Loucy (cell line): ENCODE measurements at regions not wholly inside any gene's neighbourhood (a gene's known extent, or its start where the extent isn't known, plus 50 kb on each side); places are given as distances from the start of the nearest gene placed in this dataset.

Experiments used
- H2AFZ ChIP-seq: fragments of 200-600 bp; sonication (generic); 2 replicates; pipeline ENCODE4 v1.6.0; 2016; ENCODE audit warnings: antibody characterized with exemption, mild to moderate bottlenecking, low read length, moderate library complexity
- H3F3A ChIP-seq: fragments of 200-600 bp; 2 replicates; pipeline ENCODE4 v1.6.0; 2016; ENCODE audit warnings: antibody characterized with exemption, low read depth, mild to moderate bottlenecking
- H3K27me3 ChIP-seq: fragments of 200-600 bp; sonication (generic); 2 replicates; pipeline ENCODE4 v1.6.1; 2014; ENCODE audit warnings: low read length, mild to moderate bottlenecking; ENCODE audit not compliant: insufficient read depth, poor library complexity, severe bottlenecking
- H3K36me3 ChIP-seq: fragments of 200-600 bp; sonication (generic); 2 replicates; pipeline ENCODE4 v1.6.1; 2016; ENCODE audit warnings: low read length; ENCODE audit not compliant: insufficient read depth
- H3K4me1 ChIP-seq: fragments of 200-600 bp; sonication (generic); 2 replicates; pipeline ENCODE4 v1.5.1; 2014; ENCODE audit warnings: low read length, mild to moderate bottlenecking; ENCODE audit not compliant: insufficient read depth, poor library complexity, severe bottlenecking
- H3K4me2 ChIP-seq: fragments of 200-600 bp; sonication (generic); 2 replicates; pipeline ENCODE4 v1.6.0; 2014; ENCODE audit warnings: antibody characterized with exemption, low read length, low read depth, mild to moderate bottlenecking; ENCODE audit not compliant: poor library complexity, severe bottlenecking
- H3K4me3 ChIP-seq: fragments of 200-600 bp; sonication (generic); 2 replicates; pipeline ENCODE4 v1.5.1; 2014; ENCODE audit warnings: low read length, mild to moderate bottlenecking, mixed read lengths; ENCODE audit not compliant: poor library complexity, severe bottlenecking
- H3K79me2 ChIP-seq: fragments of 200-600 bp; sonication (generic); 2 replicates; pipeline ENCODE4 v1.6.1; 2014; ENCODE audit warnings: low read length; ENCODE audit not compliant: insufficient read depth
- H3K9ac ChIP-seq: fragments of 200-600 bp; sonication (generic); 2 replicates; pipeline ENCODE4 v1.6.0; 2014; ENCODE audit warnings: mild to moderate bottlenecking, low read depth, low read length, moderate library complexity; ENCODE audit not compliant: poor library complexity, severe bottlenecking
- H3K9me2 ChIP-seq: fragments of 200-600 bp; sonication (generic); replicated peaks from 2 replicates; pipeline ENCODE4 v1.6.1; 2016; ENCODE audit warnings: low read depth, low read length, mixed read lengths
- H3K9me3 ChIP-seq: fragments of 200-600 bp; sonication (generic); 2 replicates; pipeline ENCODE4 v1.6.1; 2014; ENCODE audit warnings: mild to moderate bottlenecking, antibody characterized with exemption, low read length, low read depth; ENCODE audit not compliant: insufficient read depth
- H4K20me1 ChIP-seq: fragments of 200-600 bp; sonication (generic); 2 replicates; pipeline ENCODE4 v1.6.0; 2014; ENCODE audit warnings: antibody characterized with exemption, low read length, mild to moderate bottlenecking; ENCODE audit not compliant: insufficient read depth, poor library complexity, severe bottlenecking
- EZH2phosphoT487 ChIP-seq: fragments of 200-600 bp; IDR thresholded peaks from 2 replicates; pipeline ENCODE4 v1.6.1; 2018; ENCODE audit warnings: antibody characterized with exemption, mild to moderate bottlenecking, moderate library complexity, borderline replicate concordance
- TF ChIP-seq, protein P1 (sequence below): fragments of 200-600 bp; sonication (generic); conservative IDR thresholded peaks from 2 replicates; pipeline ENCODE4 v1.5.1; 2014; ENCODE audit warnings: mild to moderate bottlenecking, antibody characterized with exemption, low read length

DNA sequence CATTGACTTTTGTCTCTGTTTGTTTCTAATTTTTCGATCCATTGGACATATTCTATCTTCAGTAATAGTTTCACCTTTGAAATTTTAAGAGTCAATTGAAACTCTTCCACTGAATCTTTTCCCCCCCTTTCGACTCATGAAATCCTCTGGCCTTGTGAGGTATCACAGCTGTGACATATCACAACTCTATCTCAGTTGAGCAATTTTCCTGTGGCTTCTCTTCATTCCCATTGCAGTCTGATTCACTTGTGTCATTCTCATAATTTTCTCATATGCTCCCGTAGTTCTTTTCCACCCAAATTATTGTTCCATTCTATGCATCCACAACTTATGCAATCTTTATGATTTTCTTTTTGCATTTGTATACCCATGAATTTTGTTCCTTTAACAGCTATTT is 261.6 kb downstream of the DACT1 start:
- Histone ChIP-seq H3K9me3 (no peaks in the 10 kb centered on the region), H3K9me2 (peaks cover 6% of the 10 kb centered on the region), H4K20me1 (no peaks in the 10 kb centered on the region), H3K9ac (no peak overlapping the region), H3F3A (no peaks in the 10 kb centered on the region), H3K36me3 (no peaks in the 10 kb centered on the region), H2AFZ (no peak overlapping the region), H3K4me2 (no peak overlapping the region), H3K4me3 (no peak overlapping the region), H3K79me2 (no peaks in the 10 kb centered on the region), H3K27me3 (no peaks in the 10 kb centered on the region), H3K4me1 (no peaks in the 10 kb centered on the region)
- no peak for TF ChIP-seq EZH2phosphoT487
- TF ChIP-seq, protein P1, sequence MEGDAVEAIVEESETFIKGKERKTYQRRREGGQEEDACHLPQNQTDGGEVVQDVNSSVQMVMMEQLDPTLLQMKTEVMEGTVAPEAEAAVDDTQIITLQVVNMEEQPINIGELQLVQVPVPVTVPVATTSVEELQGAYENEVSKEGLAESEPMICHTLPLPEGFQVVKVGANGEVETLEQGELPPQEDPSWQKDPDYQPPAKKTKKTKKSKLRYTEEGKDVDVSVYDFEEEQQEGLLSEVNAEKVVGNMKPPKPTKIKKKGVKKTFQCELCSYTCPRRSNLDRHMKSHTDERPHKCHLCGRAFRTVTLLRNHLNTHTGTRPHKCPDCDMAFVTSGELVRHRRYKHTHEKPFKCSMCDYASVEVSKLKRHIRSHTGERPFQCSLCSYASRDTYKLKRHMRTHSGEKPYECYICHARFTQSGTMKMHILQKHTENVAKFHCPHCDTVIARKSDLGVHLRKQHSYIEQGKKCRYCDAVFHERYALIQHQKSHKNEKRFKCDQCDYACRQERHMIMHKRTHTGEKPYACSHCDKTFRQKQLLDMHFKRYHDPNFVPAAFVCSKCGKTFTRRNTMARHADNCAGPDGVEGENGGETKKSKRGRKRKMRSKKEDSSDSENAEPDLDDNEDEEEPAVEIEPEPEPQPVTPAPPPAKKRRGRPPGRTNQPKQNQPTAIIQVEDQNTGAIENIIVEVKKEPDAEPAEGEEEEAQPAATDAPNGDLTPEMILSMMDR, result no peak

DNA sequence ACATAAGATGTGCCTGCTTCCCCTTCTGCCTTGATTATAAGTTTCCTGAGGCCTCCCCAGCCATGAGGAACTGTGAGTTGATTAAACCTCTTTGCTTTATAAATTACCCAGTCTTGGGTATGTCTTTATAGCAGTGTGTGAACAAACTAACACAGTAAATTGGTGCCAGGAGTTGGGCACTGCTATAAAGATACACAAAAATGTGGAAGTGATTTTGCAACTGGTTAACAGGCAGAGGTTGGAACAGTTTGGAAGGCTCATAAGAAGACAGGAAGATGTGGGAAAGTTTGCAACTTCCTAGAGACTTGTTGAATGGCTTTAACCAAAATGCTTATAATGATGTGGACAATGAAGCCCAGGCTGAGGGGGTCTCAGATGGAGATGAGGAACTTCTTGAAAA is 264.1 kb downstream of the DACT1 start:
- H3K36me3 ChIP-seq, result no peaks in the 10 kb centered on the region
- H3K9me2 ChIP-seq, result no peaks in the 10 kb centered on the region; the same call in 1 of the 2 replicates
- no peaks in the 10 kb centered on the region for H3K4me1 ChIP-seq
- no peaks in the 10 kb centered on the region for H3K9me3 ChIP-seq
- no peaks in the 10 kb centered on the region for H3F3A ChIP-seq
- H3K4me3 ChIP-seq, result no peak overlapping the region
- H3K79me2 ChIP-seq, result no peaks in the 10 kb centered on the region
- TF ChIP-seq EZH2phosphoT487, result no peak
- TF ChIP-seq, protein P1, result no peak
- H3K9ac ChIP-seq, result no peak overlapping the region
- H3K27me3 ChIP-seq, result no peaks in the 10 kb centered on the region
- no peaks in the 10 kb centered on the region for H4K20me1 ChIP-seq
- H3K4me2 ChIP-seq, result no peak overlapping the region
- H2AFZ ChIP-seq, result no peak overlapping the region

DNA sequence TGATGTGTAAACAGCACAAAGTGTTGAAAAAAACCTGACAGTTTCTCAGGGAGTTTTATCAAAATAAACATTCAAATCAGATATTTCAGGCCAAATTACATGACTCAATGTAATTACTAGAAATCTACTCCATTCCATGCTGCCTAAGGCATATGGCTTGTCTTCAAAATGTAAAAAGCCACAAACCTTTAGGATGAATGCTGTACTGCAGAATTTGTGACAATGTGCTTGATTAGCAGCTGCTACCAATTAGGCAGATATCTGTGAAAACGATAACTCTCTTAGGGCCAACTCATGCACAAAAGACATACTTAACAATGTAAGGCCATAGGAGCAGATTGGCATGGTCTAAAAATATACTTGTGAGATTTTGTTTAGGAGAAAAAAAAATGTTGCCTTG is 267.0 kb downstream of the DACT1 start:
- H3F3A ChIP-seq, result no peaks in the 10 kb centered on the region
- H3K4me2 ChIP-seq, result no peak overlapping the region
- H3K4me1 ChIP-seq, result no peaks in the 10 kb centered on the region
- H3K36me3 ChIP-seq, result no peaks in the 10 kb centered on the region
- no peaks in the 10 kb centered on the region for H3K9me3 ChIP-seq
- H2AFZ ChIP-seq, result no peak overlapping the region
- TF ChIP-seq EZH2phosphoT487, result no peak
- TF ChIP-seq, protein P1, result no peak
- no peaks in the 10 kb centered on the region for H3K79me2 ChIP-seq
- H4K20me1 ChIP-seq, result no peaks in the 10 kb centered on the region
- no peak overlapping the region for H3K9ac ChIP-seq
- H3K9me2 ChIP-seq, result no peaks in the 10 kb centered on the region; the same call in 1 of the 2 replicates
- H3K4me3 ChIP-seq, result no peak overlapping the region
- no peaks in the 10 kb centered on the region for H3K27me3 ChIP-seq
